NT2/D1 (cell line): ENCODE measurements at regions not wholly inside any gene's neighbourhood (a gene's known extent, or its start where the extent isn't known, plus 50 kb on each side); places are given as distances from the start of the nearest gene placed in this dataset.

Experiments used
- SUZ12 ChIP-seq: IDR thresholded peaks from 2 replicates; pipeline ENCODE4 v1.6.1; 2011; ENCODE audit not compliant: insufficient read length, insufficient read depth; ENCODE audit errors: extremely low read depth
- YY1 ChIP-seq: IDR thresholded peaks from 2 replicates; pipeline ENCODE4 v1.6.1; 2011; ENCODE audit not compliant: insufficient read length, insufficient read depth

GRCh38 chr3:147244397-147244796 lies 161.9 kb downstream of the ZIC4 start:
- no peak for TF ChIP-seq SUZ12
- no peak for TF ChIP-seq YY1
